Left kidney (tissue), 1 donor: ENCODE measurements at regions not wholly inside any gene's neighbourhood (a gene's known extent, or its start where the extent isn't known, plus 50 kb on each side); places are given as distances from the start of the nearest gene placed in this dataset.

Experiments used
- DNase-seq: peaks from one replicate; pipeline ENCODE4 v3.0.0-alpha.2; 2013

GRCh38 chr5:67266654-67267350 lies 70.2 kb upstream of the CD180 start:
- no peak for DNase-seq

DNA sequence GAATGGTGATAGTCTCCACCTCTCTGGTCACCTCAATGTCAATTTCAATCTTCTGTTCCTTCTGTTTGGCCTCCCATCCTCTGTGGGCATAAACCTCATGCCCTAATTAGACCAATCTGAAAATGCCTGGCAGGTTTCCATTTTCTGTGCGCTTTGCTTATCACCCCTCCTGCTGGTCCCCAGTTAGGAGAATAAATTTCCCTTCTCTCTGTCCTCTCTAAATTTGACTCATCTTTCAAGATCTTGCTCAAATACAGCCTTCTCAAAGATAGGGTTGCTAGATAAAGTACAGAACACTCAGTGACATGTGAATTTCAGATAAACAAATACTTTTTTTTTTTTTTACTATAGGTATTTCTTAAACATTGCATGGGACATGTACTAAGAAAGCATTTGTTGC lies 69.4 kb upstream of the CD180 start:
- DNase-seq: no peak

GRCh38 chr5:67263656-67264408 lies 67.2 kb upstream of the CD180 start:
- DNase-seq: no peak

DNA sequence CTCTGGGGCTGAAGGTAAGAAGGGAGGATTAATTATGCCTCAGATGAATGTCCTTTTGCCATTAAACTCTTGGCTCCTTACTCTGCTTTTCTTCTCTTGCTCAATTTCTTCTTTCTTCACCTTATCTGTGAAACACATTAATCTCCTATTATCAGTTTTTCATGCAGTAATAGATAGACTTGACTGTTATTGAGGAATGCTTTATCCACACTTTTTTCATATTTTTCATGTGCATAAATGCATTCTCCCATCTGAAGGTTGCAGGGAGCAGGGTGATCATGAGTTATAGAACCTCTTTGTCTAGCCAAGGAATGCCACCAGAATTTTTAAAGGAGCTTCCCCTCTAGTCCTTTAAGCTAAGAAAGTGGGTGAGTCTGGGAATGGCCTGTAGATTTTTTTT lies 66.4 kb upstream of the CD180 start:
- DNase-seq: no peak

GRCh38 chr5:67262206-67262605 lies 65.6 kb upstream of the CD180 start:
- DNase-seq: no peak

DNA sequence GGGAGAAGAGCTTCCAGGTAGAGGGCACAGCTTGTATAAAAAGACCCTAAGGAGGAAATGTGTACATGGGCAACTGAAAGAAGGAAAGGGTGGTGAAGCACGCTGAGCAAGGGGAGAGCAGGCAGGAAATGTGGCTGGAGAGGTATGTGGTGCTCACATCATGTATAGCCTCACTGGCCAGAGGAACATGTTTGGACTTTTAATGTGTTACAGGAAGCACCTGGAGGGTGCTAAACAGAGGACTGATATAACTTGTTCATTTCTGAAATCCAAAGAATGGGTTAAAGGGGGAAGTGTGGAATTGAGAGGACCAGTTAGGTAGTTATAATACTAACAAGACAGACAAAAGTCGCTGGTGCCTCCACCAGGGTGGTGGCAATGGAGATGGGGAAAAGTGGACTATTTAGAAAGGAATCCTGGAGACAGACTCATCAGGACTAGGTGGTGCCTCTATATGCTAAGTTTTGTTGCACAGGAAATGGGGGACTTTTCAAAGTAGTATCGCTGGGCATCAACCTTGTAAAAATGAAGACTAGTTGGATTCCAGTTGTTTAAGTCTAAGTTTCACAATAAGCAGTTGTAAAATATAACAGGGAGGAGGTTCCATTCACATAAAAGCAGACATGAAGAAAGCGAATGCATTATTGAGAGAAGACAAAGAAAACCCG lies 63.1 kb upstream of the CD180 start:
- no peak for DNase-seq

DNA sequence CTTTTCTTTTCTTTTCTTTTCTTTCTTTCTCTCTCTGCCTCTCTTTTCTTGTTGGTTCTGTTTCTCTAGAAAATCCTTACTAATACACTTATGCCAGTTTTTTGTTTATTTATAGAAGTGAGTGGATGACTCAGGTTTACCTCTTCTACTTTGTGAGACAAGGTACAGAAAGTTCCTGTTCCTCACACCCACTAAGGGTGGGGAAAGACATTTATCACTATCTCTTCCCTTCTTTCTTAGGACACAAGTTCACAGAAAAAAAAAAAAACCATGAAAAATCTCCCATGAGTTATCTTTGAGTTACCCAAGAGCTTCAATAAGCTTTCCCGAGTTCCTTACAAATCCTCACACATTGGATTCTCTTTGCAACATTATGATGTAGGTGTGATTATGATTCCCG lies 60.9 kb upstream of the CD180 start:
- no peak for DNase-seq

DNA sequence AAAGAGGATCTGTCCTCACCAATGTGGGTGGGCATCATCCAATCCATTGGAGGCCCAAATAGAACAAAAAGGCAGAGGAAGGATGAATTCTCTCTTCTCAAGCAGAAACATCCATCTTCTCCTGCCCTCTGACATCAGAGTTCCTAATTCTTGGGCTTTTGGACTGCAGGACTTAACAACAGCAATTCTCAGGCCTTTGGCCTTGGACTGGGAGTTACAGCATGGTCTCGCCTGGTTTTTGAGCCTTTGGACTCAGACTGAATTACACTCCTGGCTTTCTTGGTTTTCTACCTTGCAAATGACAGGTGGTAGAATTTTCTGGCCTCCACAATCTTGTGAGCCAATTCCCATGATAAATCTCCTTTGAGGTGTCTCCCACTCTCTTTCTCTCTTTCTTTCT lies 60.5 kb upstream of the CD180 start:
- DNase-seq: no peak

GRCh38 chr5:67255881-67256280 lies 59.3 kb upstream of the CD180 start:
- no peak for DNase-seq

- DNase-seq: no peak
These were observed 57.3 kb upstream of the CD180 start for GRCh38 chr5:67253911-67254310.

DNA sequence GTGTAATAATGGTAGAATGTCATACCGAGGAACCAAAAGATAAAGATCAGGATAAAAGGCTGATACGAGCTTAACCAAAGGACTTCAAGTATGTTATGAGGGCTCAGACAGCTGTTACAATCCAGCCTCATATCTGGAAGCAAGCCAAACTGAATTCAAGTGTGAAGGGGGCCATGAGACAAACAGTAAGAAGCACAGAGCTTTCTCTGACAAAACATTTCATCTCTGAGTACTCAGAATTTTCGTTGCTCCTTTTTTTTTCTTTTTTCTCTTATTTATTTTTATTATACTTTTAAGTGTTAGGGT lies 52.9 kb upstream of the CD180 start:
- no peak for DNase-seq

- DNase-seq: no peak
These were observed 52.3 kb upstream of the CD180 start for GRCh38 chr5:67248703-67249589.

DNA sequence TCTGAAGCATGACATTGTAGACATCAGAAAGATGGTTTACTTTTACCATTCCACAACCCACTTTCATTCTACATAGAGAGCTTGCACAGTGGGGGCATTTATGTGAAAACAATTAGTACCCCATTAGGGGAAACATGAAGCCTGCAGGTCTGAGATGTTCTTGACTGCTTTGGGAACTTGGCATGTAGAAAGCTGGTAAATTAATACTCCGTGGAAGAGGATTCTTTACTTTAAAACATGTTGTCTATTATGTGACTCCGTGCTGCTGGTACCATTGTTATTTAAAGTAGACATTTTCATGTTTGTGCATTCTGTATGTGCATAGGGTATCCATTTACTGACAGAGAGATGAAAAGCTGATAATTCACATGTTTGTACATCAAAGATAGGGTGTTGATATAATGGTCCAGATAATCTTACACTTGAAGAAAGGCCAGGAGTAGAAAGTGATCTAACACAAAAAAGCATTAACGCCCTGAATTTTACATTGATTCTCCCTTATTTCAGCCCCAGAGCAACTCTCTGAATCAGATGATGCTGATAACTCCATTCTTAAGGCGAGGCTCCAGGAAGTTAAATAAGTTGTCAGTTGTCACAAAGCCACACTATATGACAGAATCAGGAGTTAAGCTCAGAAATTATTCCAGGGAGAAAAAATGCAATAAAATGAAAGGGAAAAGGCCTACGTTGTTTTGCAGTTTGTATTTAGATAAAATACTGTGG lies 50.1 kb upstream of the CD180 start:
- no peak for DNase-seq
